Progenitor cell of endocrine pancreas (in vitro differentiated cells): ENCODE measurements at regions not wholly inside any gene's neighbourhood (a gene's known extent, or its start where the extent isn't known, plus 50 kb on each side); places are given as distances from the start of the nearest gene placed in this dataset.

Source experiments
- DNase-seq: peaks from one replicate; pipeline ENCODE4 v3.0.0; 2021; ENCODE audit warnings: low spot score; ENCODE audit not compliant: unreplicated experiment
- H3K27ac Mint-ChIP-seq: 2 replicates; pipeline ENCODE4 v1.8.0; 2021; ENCODE audit warnings: mild to moderate bottlenecking, moderate library complexity, mixed read lengths
- H3K27me3 Mint-ChIP-seq: 2 replicates; pipeline ENCODE4 v1.8.0; 2021; ENCODE audit warnings: mixed read lengths
- H3K36me3 Mint-ChIP-seq: 2 replicates; pipeline ENCODE4 v1.8.0; 2022; ENCODE audit warnings: mixed read lengths; ENCODE audit not compliant: insufficient read depth
- H3K4me1 Mint-ChIP-seq: 2 replicates; pipeline ENCODE4 v1.8.0; 2021; ENCODE audit warnings: low read depth, mixed read lengths
- H3K4me3 Mint-ChIP-seq: 2 replicates; pipeline ENCODE4 v1.8.0; 2021; ENCODE audit warnings: low read depth, mild to moderate bottlenecking, moderate library complexity, mixed read lengths
- H3K9me3 Mint-ChIP-seq: 2 replicates; pipeline ENCODE4 v1.8.0; 2021; ENCODE audit warnings: low read depth, mixed read lengths
- CTCF ChIP-seq: fragments of 200-600 bp; sonication (generic); IDR thresholded peaks from one replicate; pipeline ENCODE4 v1.5.0; 2021; ENCODE audit warnings: antibody characterized with exemption, mild to moderate bottlenecking; ENCODE audit not compliant: unreplicated experiment

GRCh38 chr1:177469519-177469918, 298.8 kb downstream of the BRINP2 start:
- no peak overlapping the region for H3K4me3 Mint-ChIP-seq
- no peaks in the 10 kb centered on the region for H3K36me3 Mint-ChIP-seq
- no peaks in the 10 kb centered on the region for H3K9me3 Mint-ChIP-seq
- no peaks in the 10 kb centered on the region for H3K27me3 Mint-ChIP-seq
- H3K27ac Mint-ChIP-seq, result no peak overlapping the region
- TF ChIP-seq CTCF, result no peak
- no peak for DNase-seq
- no peaks in the 10 kb centered on the region for H3K4me1 Mint-ChIP-seq

- no peaks in the 10 kb centered on the region for H3K9me3 Mint-ChIP-seq
- no peaks in the 10 kb centered on the region for H3K36me3 Mint-ChIP-seq
- no peak for DNase-seq
- H3K27ac Mint-ChIP-seq, result no peak overlapping the region
- no peaks in the 10 kb centered on the region for H3K4me1 Mint-ChIP-seq
- no peak overlapping the region for H3K4me3 Mint-ChIP-seq
- TF ChIP-seq CTCF, result no peak
- no peaks in the 10 kb centered on the region for H3K27me3 Mint-ChIP-seq
These were observed 295.5 kb downstream of the BRINP2 start for GRCh38 chr1:177466286-177466685.

- H3K4me1 Mint-ChIP-seq, result no peaks in the 10 kb centered on the region
- no peak for TF ChIP-seq CTCF
- no peaks in the 10 kb centered on the region for H3K27me3 Mint-ChIP-seq
- DNase-seq, result no peak
- no peaks in the 10 kb centered on the region for H3K36me3 Mint-ChIP-seq
- no peak overlapping the region for H3K27ac Mint-ChIP-seq
- H3K4me3 Mint-ChIP-seq, result no peak overlapping the region
- no peaks in the 10 kb centered on the region for H3K9me3 Mint-ChIP-seq
These were observed 293.9 kb downstream of the BRINP2 start for GRCh38 chr1:177464686-177465085.

- DNase-seq, result no peak
- Mint-ChIP-seq H3K27ac (no peak overlapping the region), H3K9me3 (peaks cover 20% of the 10 kb centered on the region), H3K36me3 (no peaks in the 10 kb centered on the region), H3K4me1 (peaks cover 2% of the 10 kb centered on the region), H3K27me3 (no peaks in the 10 kb centered on the region), H3K4me3 (no peak overlapping the region)
- TF ChIP-seq CTCF, result no peak
These were observed 280.4 kb downstream of the BRINP2 start for GRCh38 chr1:177451191-177451590.

GRCh38 chr1:177448652-177449357, 278.0 kb downstream of the BRINP2 start:
- no peak for TF ChIP-seq CTCF
- H3K36me3 Mint-ChIP-seq, result no peaks in the 10 kb centered on the region
- no peak for DNase-seq
- peaks cover 2% of the 10 kb centered on the region for H3K4me1 Mint-ChIP-seq
- H3K27me3 Mint-ChIP-seq, result peaks cover 6% of the 10 kb centered on the region
- H3K9me3 Mint-ChIP-seq, result peaks cover 8% of the 10 kb centered on the region
- no peak overlapping the region for H3K4me3 Mint-ChIP-seq
- no peak overlapping the region for H3K27ac Mint-ChIP-seq
